Mesothelial cell of epicardium (in vitro differentiated cells): ENCODE measurements at regions not wholly inside any gene's neighbourhood (a gene's known extent, or its start where the extent isn't known, plus 50 kb on each side); places are given as distances from the start of the nearest gene placed in this dataset.

Experiments used
- DNase-seq, 2 experiments: peaks; one replicate each; pipeline ENCODE4 v3.0.0; 2021; ENCODE audit warnings: low spot score in 2 of 2; ENCODE audit not compliant: unreplicated experiment in 2 of 2
- H3K27ac Mint-ChIP-seq: 2 replicates; pipeline ENCODE4 v1.8.0; 2021; ENCODE audit warnings: mixed read lengths
- H3K27me3 Mint-ChIP-seq: 2 replicates; pipeline ENCODE4 v1.8.0; 2021; ENCODE audit warnings: low read depth, mixed read lengths
- H3K36me3 Mint-ChIP-seq: 2 replicates; pipeline ENCODE4 v1.8.0; 2021; ENCODE audit warnings: mixed read lengths
- H3K4me1 Mint-ChIP-seq: 2 replicates; pipeline ENCODE4 v1.8.0; 2021; ENCODE audit warnings: mixed read lengths
- H3K4me3 Mint-ChIP-seq: 2 replicates; pipeline ENCODE4 v1.8.0; 2021; ENCODE audit warnings: mild to moderate bottlenecking, moderate library complexity, mixed read lengths
- H3K9me3 Mint-ChIP-seq: 2 replicates; pipeline ENCODE4 v1.8.0; 2021; ENCODE audit warnings: mixed read lengths
- CTCF ChIP-seq: fragments of 200-600 bp; sonication (generic); IDR thresholded peaks from one replicate; pipeline ENCODE4 v1.5.0; 2021; ENCODE audit warnings: antibody characterized with exemption; ENCODE audit not compliant: unreplicated experiment

DNA sequence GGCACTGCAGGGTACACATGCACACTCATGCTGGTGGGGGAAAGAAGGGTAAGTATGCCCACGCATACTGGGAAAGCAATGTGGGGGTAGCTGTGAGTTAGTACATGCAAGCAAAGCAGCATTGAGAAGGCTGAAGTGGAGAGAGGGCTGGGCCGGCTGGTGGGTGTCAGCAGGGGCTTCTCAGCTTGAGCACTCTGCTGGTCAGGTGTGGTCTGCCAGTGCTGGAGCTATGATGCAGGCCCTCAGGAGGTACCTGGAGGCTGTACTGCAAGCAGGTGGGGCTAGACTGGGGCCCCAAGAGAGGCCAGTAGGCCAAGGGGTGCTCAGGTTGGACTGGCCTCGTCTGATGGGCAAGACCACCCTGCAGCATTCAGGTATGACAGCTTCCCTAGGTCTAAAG is 61.9 kb upstream of the SERPINA7 start:
- no peak overlapping the region for H3K27ac Mint-ChIP-seq
- no peaks in the 10 kb centered on the region for H3K27me3 Mint-ChIP-seq
- TF ChIP-seq CTCF = no peak
- H3K9me3 Mint-ChIP-seq = peaks cover 81% of the 10 kb centered on the region
- H3K36me3 Mint-ChIP-seq = peaks cover 2% of the 10 kb centered on the region
- H3K4me3 Mint-ChIP-seq = no peak overlapping the region
- no peaks in the 10 kb centered on the region for H3K4me1 Mint-ChIP-seq
- DNase-seq = no peak
